HG02981 (cell line): ENCODE measurements at regions not wholly inside any gene's neighbourhood (a gene's known extent, or its start where the extent isn't known, plus 50 kb on each side); places are given as distances from the start of the nearest gene placed in this dataset.

Experiments used
- ATAC-seq: cut with Tn5 transposase; IDR thresholded peaks from one replicate; pipeline ENCODE4 v1.9.1; 2021; ENCODE audit warnings: mild to moderate bottlenecking, moderate library complexity; ENCODE audit not compliant: unreplicated experiment

DNA sequence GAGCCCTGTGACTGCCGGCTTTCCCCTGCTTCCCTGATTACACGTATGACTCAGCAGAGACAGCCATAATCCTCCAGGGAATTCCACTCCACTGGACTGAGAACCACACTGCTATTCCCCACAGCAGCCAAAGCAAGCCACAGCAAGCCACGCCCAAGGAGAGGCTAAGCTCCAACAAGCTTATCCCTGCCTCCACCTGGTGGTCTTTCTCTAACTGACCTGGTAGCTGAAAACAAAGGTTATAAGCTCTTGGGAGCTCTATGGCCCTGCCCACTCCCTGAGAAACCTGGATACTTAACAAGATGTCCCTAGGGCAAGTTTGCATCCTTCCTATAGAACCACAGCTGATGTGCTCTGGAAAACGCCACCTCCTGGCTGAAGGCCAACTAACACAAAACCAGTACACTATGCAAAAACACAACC lies 613.7 kb upstream of the CDH18 start:
- no peak for ATAC-seq

DNA sequence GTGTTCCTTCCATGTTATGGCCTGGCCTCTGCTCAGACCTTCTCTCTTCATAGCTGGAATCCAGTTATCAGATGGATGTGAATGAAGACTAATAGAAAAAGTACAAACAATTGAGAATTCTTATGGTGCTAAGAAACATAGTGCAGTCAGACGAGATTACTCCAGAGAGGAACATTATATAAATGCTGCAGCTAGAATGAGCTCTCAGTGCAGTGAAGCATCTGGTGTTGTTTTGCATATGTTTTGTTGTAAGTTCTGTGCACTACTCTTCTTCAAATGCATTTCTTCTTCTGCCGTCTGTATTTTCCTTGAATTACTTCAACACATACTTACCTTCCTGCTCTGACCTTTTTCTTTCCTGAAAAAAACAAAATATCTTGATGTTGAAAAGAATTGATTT lies 602.4 kb upstream of the CDH18 start:
- ATAC-seq, result no peak

DNA sequence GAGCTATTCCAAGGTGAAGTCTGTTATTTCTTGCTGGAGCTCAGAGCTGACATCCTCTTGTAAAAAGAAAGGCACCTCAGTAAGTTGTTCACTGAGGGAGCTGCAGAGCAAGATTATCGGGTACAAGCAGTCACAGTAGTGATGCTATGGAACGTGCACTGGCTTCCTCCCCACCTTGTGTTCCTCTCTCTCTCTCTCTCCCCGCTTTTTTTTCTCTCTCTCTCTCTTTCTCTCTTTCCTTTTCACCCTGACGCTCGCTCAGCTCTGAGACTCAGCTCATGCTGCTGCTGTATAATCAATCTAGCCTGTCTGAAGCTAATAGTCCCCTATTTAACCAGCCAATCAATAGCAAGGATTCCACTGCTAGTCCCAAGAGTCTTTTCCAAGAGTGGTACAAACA lies 587.6 kb upstream of the CDH18 start:
- ATAC-seq, result no peak

DNA sequence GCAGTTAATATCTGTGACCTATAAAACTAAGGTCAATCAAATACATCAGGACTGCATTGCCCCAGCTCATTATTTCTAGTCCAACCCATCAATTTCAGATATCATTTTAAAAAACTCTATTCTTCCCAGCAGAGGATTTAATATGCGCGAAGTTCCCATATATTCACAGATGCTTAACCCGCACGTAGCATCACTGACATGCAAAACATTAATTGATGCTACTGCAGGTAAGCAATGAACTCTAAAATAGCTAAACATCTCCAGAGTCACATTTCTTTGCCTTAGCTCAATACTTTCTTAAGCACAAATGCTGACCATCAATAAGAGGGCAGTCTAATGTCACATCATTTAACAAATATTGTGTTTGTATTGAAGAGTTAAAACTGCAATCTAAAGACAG lies 586.6 kb upstream of the CDH18 start:
- no peak for ATAC-seq

DNA sequence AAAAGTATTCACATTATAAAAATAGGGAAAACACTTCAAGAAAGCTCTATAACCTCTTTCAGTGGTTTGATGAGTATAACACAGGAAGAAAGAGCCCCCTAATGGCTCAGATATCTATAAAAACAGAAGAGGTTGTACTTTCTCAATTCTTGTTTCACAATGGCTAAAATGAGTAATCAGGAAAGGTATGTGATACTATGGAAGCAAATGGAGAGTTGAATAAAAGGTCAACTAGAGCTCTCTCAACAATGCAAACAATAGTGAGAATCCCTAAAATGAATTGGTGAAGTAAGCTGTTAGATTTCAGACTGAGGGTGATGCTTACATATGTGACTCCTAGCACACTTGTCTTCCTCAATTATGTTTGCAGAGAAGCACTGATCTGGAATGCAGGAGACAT lies 584.6 kb upstream of the CDH18 start:
- no peak for ATAC-seq

DNA sequence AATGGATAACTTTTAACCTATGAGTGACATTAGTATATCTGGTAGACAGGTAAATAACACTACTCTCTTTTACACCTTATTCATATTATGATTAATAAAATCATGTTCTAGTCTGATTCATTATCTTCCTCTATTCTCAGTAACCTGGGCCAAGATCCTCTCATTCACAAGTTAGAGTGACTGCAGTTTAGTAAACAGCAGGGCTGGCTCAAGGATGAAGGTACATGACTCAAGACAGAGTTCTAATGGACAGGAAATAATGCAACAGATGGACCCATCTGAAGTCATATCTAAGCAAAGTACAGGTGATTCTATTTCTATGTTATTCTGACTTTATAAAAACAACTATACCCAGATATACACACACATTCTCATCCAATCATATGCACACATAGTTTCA lies 582.5 kb upstream of the CDH18 start:
- no peak for ATAC-seq

DNA sequence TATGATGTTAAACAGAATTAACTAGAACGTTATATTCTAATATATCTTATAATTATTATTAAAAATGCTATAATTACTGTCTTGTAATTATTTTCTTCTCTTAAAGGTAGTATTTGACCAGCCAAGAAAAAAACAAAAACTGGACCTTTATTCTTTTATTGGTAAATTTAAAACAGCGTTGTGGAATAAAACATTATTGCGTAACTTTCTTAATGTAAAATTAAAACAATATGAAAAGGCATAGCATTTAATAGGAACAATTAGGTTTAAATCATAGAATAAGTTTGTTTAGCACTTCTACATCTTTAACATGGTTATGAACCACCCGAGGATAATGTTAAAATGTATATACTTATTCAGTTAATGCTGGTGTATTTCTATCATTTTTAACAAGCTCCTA lies 574.5 kb upstream of the CDH18 start:
- ATAC-seq, result no peak

DNA sequence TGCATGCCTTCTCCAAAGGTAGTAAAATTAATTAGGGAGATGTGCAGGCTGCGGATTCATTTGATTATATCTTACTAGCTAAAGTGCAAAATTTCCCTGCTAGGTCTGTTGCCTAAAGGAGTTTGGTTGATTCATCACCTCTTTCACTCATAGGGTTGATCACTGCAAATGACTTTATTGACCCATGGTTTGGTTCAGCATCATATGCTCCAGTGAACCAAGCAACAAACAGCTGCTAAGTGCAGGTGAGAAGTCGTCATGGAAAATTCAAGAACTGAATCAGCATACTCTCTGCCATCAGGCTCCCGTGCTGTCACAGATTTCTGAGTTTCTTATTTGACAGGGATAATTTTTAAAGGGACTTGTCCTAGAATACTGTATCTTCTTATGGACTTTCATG lies 571.8 kb upstream of the CDH18 start:
- no peak for ATAC-seq

DNA sequence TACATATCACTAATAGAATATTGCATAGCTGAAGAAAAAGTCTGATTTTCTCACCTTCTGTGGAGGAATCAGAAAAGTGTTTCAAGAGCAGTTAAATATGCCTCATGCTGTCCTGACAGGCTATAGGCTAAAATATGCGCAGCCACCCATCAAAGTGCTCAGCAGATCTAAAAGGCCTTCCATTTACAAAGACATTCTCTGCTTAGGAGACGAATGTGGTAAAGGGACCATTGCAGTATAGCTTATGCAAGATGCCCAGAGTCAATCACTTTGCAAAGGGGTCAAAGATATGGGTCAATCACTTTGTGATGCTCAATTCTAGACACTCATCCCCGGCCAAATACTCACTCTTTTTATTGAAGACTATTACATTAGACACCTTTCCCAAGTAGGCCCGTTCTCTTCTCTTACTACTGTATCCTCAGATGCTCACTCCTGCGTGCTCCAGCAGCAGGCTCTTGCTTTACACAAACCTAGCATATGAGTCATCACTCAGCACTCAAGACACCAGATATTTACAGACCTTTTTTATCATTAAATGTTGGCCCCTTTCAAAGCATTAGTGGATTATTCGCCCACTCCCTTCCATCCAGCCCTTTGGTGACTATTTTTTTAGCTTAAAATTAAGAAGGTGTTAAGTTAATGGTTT lies 568.2 kb upstream of the CDH18 start:
- ATAC-seq, result no peak

DNA sequence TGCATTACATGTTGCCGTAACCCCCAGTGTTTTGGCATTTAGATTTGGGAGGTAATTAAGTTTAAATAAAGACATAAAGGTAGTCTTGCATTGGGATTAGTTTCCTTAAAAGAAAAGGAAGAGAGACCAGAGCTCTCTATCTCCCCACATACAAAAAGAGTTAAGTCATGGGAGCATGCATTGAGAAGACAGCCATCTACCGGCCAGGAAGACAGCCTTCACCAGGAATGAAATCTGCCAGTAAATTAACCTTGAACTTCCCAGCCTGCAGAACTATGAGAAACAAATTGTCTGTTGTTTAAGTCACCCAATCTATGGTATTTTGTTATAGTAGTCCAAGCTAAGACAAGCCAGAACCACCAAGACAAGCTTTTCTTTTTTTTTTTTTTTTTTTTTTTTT lies 567.0 kb upstream of the CDH18 start:
- ATAC-seq, result no peak

DNA sequence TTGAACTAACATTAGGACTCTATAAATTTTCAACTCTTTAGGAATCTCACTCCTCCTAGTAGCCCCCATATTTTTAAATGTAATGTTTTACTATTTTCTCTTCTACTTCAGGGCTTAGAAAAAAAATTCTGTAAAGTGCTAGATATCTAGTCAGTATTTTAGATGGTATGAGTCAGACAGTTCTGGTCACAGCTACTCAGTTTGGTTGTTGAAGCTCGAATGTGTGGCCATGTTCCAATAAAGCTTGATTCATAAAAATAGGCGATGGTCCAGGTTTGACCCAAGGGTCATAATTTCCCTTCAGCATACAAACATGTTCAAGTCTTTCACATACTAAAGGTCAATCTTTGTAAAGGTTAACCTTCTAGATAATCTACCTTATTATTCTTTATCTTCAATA lies 566.0 kb upstream of the CDH18 start:
- ATAC-seq, result no peak

DNA sequence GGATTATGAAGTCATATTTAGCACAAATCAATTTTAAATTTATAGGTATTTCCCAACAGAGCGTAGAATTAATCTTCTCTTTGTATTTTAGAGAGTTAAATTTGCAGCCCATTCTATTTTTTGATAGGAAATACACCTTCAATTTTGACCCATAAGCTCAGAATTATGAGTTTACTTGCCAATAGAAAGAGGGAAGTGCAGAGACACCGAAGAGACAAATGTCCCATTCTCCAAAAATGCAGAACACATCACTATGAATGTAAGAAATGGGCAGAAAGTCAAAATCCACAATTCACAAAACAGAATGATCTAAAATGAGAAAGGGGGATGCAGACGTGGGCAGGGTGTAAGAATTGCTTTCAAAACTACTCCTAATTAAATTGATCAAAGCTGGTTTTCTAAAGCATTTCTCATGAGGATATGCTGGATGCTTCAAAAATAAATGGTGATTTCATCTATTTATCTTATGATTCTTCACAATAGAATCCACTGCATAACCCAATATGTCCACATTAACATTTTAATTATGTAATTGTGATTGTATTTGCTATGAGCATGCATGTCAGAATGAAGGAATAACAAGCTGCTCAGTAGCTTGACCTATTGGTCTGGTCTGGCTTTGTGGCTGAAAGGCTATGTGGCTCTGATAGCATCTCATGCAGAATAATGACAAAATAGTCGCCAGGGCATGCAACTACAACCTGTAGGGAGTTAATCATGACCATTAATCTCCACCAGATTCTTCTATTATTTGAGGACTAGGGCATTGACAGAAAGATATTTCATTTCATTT lies 550.1 kb upstream of the CDH18 start:
- ATAC-seq, result no peak

DNA sequence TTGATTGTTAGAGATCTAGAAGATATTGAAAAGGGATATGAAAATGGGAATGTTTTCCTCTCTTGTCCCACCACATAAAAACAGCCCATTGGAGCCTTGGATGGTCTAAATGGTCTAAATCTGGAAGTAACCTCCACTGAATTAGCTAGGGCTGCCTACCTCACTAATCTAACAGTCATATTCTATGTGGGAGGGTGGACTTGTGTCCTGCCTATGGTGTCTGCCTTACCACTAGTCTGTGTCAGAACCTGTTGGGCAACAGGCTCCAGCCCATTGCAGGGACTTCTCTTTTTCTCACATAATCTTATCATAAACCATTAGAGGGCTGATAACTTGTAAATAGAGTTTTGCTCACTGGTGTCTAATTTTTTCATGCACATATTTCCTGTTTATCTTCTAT lies 548.8 kb upstream of the CDH18 start:
- ATAC-seq, result no peak

DNA sequence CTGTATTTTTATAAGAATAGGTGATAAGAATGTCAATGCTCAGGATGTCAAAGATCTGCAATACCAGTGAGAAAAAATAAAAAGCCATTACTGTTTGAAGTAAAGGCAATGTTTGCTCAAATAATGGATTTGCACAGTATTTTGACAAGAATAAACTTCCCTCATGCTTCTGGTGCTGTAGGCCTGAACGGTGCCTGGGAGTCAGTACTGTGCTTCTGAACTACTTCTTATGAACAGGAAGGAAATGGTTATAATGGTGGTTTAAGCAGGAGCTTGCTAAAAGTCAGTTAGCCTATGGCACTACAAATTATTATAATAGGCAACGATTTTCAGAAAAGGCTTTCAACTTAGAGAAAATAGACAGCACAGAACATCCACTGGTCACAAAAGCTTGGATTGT lies 548.3 kb upstream of the CDH18 start:
- no peak for ATAC-seq

DNA sequence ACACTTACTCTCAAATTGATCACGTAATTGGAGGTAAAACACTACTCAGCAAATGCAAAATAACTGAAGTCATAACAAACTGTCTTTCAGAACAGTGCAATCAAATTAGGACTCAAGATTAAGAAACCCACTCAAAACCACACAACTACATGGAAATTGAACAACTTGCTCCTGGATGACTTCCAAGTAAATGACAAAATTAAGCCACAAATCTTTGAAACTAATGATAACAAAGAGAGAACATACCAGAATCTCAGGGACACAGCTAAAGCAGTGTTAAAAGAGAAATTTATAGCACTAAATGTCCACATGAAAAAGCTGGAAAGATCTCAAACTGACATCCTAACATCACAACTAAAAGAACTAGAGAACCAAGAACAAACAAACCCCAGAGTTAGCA lies 540.5 kb upstream of the CDH18 start:
- no peak for ATAC-seq

DNA sequence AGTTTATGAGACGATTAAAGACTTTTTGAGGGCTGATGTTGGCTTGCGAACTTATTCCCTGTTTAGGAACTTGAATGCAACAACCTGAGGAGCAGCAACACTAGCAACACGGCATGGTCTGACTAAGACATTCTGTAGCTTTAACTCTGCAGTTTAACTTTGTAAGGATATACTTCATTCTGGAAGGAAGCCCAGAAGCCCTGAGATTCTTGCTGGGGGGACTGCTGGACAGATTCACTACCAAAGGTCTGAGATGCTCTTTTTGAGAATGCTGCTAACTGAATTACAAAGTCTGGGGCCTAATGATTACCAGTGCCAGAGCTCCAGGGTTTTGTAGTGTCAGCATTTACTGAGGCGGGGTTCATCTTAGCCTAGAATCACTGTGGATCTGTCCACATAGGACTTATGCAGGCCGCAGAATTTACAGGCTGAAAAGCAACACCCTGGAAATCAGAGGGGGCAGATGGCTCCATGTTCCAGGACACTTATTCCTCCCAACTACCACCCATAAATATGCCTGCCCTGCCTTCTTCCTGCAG lies 537.1 kb upstream of the CDH18 start:
- ATAC-seq, result no peak

DNA sequence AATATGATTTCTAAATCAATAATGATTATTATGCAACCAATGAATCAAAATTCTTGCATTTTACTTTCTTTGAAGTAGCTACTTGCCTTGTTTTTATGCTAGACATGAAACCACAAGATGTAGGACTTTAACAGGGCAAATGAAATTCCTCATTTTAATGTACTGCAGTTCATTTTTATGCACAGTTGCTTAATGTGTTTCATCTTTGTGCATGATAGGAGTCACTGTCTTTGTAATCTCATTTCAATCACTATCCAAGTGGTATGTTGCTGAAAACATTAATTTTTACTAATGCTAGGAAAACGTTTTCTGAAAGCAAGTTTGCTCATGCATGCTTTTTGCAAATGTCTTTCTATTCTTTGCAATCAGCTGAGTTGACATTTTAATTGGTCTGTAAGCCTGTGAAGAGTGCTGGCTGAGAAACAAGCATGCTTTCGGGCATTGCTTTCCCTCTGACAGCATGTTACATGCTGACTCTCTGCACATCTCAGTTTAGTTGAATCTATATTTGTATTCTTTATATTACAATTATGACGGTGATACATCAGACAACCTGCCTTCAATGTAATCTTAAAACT lies 535.0 kb upstream of the CDH18 start:
- no peak for ATAC-seq

DNA sequence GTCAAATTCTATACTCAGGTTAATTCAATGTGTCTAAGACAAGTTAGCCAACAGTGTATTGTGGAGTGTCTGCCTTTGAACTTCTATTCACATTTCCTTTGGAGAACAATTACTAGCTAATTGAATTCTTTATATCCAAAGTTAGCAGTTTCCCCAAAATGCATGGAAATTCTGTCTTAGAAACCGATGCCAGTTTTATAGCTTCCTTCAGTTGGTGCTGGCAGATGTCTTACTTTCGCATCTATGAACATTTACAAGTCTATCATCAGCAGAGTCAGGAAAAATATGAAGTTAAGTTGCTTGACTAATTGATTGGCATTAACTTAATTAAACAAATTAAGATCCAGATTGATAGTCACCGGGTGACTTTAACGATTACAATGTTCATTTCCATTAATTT lies 527.6 kb upstream of the CDH18 start:
- no peak for ATAC-seq

DNA sequence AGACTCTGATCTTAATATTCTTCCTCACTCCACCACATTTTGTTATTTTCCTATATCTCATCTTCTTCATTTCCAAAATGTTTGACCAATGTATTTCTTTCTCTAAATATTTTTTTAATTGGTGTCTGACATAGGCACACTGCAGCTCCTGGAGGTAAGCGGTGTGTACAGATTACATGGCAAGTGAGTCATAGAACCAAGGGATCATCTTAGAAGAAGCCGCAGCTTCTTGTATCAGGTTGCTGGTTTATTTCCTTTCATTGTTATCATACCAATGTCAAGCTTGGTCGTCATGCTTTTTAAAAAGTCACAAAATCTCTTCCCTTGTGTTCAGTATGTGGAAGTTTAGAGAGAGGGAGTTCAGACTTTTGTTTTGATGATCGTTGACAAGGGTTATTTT lies 526.1 kb upstream of the CDH18 start:
- no peak for ATAC-seq

DNA sequence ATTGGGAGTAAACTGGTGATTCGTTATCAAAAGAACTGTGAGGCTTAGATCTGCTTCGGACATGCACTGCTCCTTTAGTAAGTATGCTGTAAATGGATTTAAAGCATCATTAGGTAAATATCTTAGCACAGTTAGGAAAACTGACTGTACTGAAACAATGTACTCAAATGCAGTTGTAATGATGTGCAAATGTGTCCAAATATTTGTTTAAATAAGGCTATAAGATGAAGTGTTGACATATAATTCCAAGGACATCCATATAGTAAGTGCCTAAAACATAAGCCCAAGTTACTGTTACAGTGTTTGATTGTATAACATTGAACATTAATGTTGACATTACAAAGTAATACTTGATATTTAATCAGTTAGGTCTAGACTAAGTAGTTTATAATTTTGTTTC lies 512.5 kb upstream of the CDH18 start:
- no peak for ATAC-seq

DNA sequence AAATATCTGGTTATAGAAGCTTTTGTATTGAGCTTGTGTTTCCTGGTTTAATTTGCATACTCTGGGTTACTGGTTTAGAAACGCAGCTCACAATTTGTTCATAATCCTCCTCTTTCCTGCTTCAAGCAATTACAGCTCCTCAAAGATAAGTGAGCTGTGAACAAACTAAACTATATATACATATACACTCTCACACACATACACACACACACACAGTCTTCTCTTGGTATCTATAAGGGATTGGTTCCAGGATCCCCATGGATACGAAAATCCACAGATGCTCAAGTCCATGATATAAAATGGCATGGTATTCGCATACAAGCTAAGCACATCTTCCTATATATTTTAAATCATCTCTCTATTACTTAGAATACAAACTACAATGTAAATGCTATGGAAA lies 510.9 kb upstream of the CDH18 start:
- ATAC-seq, result no peak

DNA sequence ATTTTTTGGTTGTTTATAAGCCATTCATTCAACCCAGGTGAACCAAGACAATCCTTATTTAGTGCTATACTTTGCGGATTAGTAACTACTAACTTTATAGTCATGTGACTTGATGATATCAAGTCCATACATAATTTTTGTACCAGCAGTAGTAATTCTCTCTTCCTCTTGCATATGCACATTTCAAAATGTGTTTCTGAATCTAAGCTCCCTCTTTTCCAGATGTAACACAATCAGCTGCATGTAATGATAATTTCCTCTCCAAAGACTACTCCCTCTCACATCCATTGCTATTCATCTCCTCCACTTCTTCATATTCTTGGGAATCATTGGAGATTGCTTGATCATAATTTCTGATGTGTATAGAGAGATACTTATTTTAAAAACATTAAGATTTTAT lies 510.1 kb upstream of the CDH18 start:
- no peak for ATAC-seq
